ENCODE measurements at regions not wholly inside any gene's neighbourhood (a gene's known extent, or its start where the extent isn't known, plus 50 kb on each side); places are given as distances from the start of the nearest gene placed in this dataset.

- DNase-seq, result no peak
- H3K36me3 ChIP-seq, result no peaks in the 10 kb centered on the region
- no peak overlapping the region for H3K4me3 ChIP-seq
- H3K9me3 ChIP-seq, result peaks cover 0 to 21% (median 8%) of the 10 kb centered on the region in 8 donors
- H3K27ac ChIP-seq, result no peak overlapping the region
- H3K4me1 ChIP-seq, result no peaks in the 10 kb centered on the region
- intact Hi-C loops (cut with DNase I; ENCODE audit: low total_unique reads), result no loop called here
- H3K27me3 ChIP-seq (replicated peaks in 1 of 7), result no peaks in the 10 kb centered on the region
- WGBS, 5 donors, result 66 to 74% (median 71%) methylated on average over 5 of the region's 5 CpGs
- TF ChIP-seq POLR2A (IDR thresholded peaks at IDR 0.05) (no peak), POLR2AphosphoS5 (IDR thresholded peaks at IDR 0.05) (no peak), CTCF (IDR thresholded peaks at IDR 0.05 in 8 of 11, conservative IDR thresholded peaks at IDR 0.05 in 3 of 11) (no peak)
Measured at GRCh38 chr4:188454575-188454974, 315.3 kb downstream of the TRIML1 start.

- 66 to 86% (median 84%) methylated on average over 6 of the region's 6 CpGs for WGBS, 5 donors
- TF ChIP-seq POLR2A (IDR thresholded peaks at IDR 0.05), result no peak
- H3K27ac ChIP-seq, result no peak overlapping the region
Measured at GRCh38 chr4:188455062-188455752, 316.0 kb downstream of the TRIML1 start.

GRCh38 chr4:188459381-188459780, 320.1 kb downstream of the TRIML1 start:
- DNase-seq, result no peak
- H3K4me1 ChIP-seq, result no peaks in the 10 kb centered on the region
- H3K27ac ChIP-seq, result no peak overlapping the region
- TF ChIP-seq POLR2AphosphoS5 (IDR thresholded peaks at IDR 0.05), result no peak
- no peak for TF ChIP-seq POLR2A (IDR thresholded peaks at IDR 0.05)
- no peak for TF ChIP-seq CTCF (IDR thresholded peaks at IDR 0.05 in 8 of 11, conservative IDR thresholded peaks at IDR 0.05 in 3 of 11)
- no peak overlapping the region for H3K4me3 ChIP-seq
- H3K27me3 ChIP-seq (replicated peaks in 1 of 7), result no peaks in the 10 kb centered on the region
- intact Hi-C loops (cut with DNase I; ENCODE audit: low total_unique reads), result no loop called here
- WGBS, 5 donors, result 62 to 85% (median 77%) methylated on average over 1 of the region's 1 CpG
- H3K9me3 ChIP-seq, result peaks cover 0 to 47% (median 22%) of the 10 kb centered on the region in 8 donors
- no peaks in the 10 kb centered on the region for H3K36me3 ChIP-seq

More at GRCh38 chr4:188455062-188455752, 316.0 kb downstream of the TRIML1 start:
- intact Hi-C loops (cut with DNase I; ENCODE audit: low total_unique reads), result no loop called here
- DNase-seq, result no peak
- Histone ChIP-seq H3K4me1 (no peaks in the 10 kb centered on the region), H3K4me3 (peak overlapping the region in 1 of 8 donors; percentile 43), H3K27me3 (replicated peaks in 1 of 7) (no peaks in the 10 kb centered on the region), H3K9me3 (peaks cover 0 to 27% (median 11%) of the 10 kb centered on the region in 8 donors), H3K36me3 (no peaks in the 10 kb centered on the region)

- H3K4me1 ChIP-seq, result no peaks in the 10 kb centered on the region
- WGBS, 5 donors, result 43 to 91% (median 76%) methylated on average over 2 of the region's 2 CpGs
- peaks cover 0 to 36% (median 18%) of the 10 kb centered on the region in 8 donors for H3K9me3 ChIP-seq
- TF ChIP-seq POLR2A (IDR thresholded peaks at IDR 0.05) (no peak), POLR2AphosphoS5 (IDR thresholded peaks at IDR 0.05) (no peak), CTCF (IDR thresholded peaks at IDR 0.05 in 8 of 11, conservative IDR thresholded peaks at IDR 0.05 in 3 of 11) (no peak)
- no peaks in the 10 kb centered on the region for H3K27me3 ChIP-seq (replicated peaks in 1 of 7)
- intact Hi-C loops (cut with DNase I; ENCODE audit: low total_unique reads), result no loop called here
- H3K27ac ChIP-seq, result no peak overlapping the region
- no peak for DNase-seq
- no peaks in the 10 kb centered on the region for H3K36me3 ChIP-seq
- no peak overlapping the region for H3K4me3 ChIP-seq
Measured at GRCh38 chr4:188463909-188464308, 324.7 kb downstream of the TRIML1 start.

Data from spleen (tissue), 11 donors.